Naive thymus-derived CD4-positive, alpha-beta T cell (primary cell): ENCODE measurements at regions not wholly inside any gene's neighbourhood (a gene's known extent, or its start where the extent isn't known, plus 50 kb on each side); places are given as distances from the start of the nearest gene placed in this dataset.
A peak's percentile ranks its signal among the peaks of the same experiment; 100 is the strongest.
"Not testable (repeated sequence)": the region's sequence is repeated elsewhere in the genome, so short reads cannot be mapped to it uniquely, and the experiment has no call there.

ENCODE experiments used
- ATAC-seq: fragments of 150-1000 bp; cut with Tn5 transposase; 2 replicates; pipeline ENCODE4 v1.10.0; 2021; ENCODE audit warnings: mild to moderate bottlenecking, moderate library complexity
- CTCF ChIA-PET: fragments of 350-600 bp; sonication (Branson Sonifier 250); formaldehyde crosslinking; loops from one replicate; lab custom pipeline; 2021; ENCODE audit warnings: antibody characterized with exemption; lab: Charles Lee
- POLR2A ChIA-PET: fragments of 350-600 bp; sonication (Branson Sonifier 250); formaldehyde crosslinking; loops from one replicate; lab custom pipeline; 2021; ENCODE audit warnings: antibody characterized with exemption, inconsistent platforms; lab: Charles Lee
- DNase-seq, 9 donors: peaks; one replicate each; pipeline versions ENCODE4 v3.0.0 to v3.0.0-alpha.2; 2020 to 2022; ENCODE audit warnings: mixed read lengths in 1 of 9
- H3K27ac ChIP-seq: one replicate; pipeline ENCODE4 v1.7.0; 2013; ENCODE audit warnings: mild to moderate bottlenecking, low read depth, low read length, moderate library complexity
- H3K27me3 ChIP-seq, 2 donors: one replicate each; pipeline ENCODE4 v1.7.0; 2013; ENCODE audit warnings: low read length in 2 of 2, mild to moderate bottlenecking in 2 of 2, moderate library complexity in 2 of 2; ENCODE audit not compliant: control insufficient read depth in 2 of 2, insufficient read depth in 2 of 2
- H3K36me3 ChIP-seq, 3 experiments: 1 replicate in 2 of 3; 2 replicates in 1 of 3; pipeline ENCODE4 v1.7.0; 2013; ENCODE audit warnings: low read length in 3 of 3, mild to moderate bottlenecking in 3 of 3, moderate library complexity in 1 of 3; ENCODE audit not compliant: insufficient read depth in 3 of 3, control insufficient read depth in 2 of 3
- H3K4me1 ChIP-seq, 2 donors: one replicate each; pipeline ENCODE4 v1.7.0; 2013; ENCODE audit warnings: low read length in 2 of 2, mild to moderate bottlenecking in 2 of 2, moderate library complexity in 1 of 2; ENCODE audit not compliant: control insufficient read depth in 2 of 2, insufficient read depth in 2 of 2
- H3K4me3 ChIP-seq: 2 replicates; pipeline ENCODE4 v1.7.0; 2013; ENCODE audit warnings: mild to moderate bottlenecking, low read length
- H3K9me3 ChIP-seq, 3 experiments: 1 replicate in 2 of 3; 2 replicates in 1 of 3; pipeline ENCODE4 v1.7.0; 2013; ENCODE audit warnings: low read length in 3 of 3; ENCODE audit not compliant: control insufficient read depth in 2 of 3
- H3K27ac Mint-ChIP-seq, 9 donors: one replicate each; pipeline ENCODE4 v1.8.0; 2020 to 2022; ENCODE audit warnings: mixed read lengths in 9 of 9, mild to moderate bottlenecking in 8 of 9, moderate library complexity in 5 of 9, inconsistent platforms in 2 of 9
- H3K27me3 Mint-ChIP-seq, 5 donors: one replicate each; pipeline ENCODE4 v1.8.0; 2021 to 2022; ENCODE audit warnings: mixed read lengths in 5 of 5, mild to moderate bottlenecking in 1 of 5
- H3K36me3 Mint-ChIP-seq, 5 donors: one replicate each; pipeline ENCODE4 v1.8.0; 2020 to 2022; ENCODE audit warnings: mixed read lengths in 5 of 5, mild to moderate bottlenecking in 3 of 5, inconsistent platforms in 1 of 5
- H3K4me1 Mint-ChIP-seq, 7 donors: one replicate each; pipeline ENCODE4 v1.8.0; 2020 to 2022; ENCODE audit warnings: mixed read lengths in 7 of 7, mild to moderate bottlenecking in 3 of 7, inconsistent platforms in 1 of 7
- H3K4me3 Mint-ChIP-seq, 10 donors: one replicate each; pipeline ENCODE4 v1.8.0; 2020 to 2022; ENCODE audit warnings: mild to moderate bottlenecking in 10 of 10, mixed read lengths in 10 of 10, moderate library complexity in 6 of 10, inconsistent platforms in 2 of 10
- H3K9me3 Mint-ChIP-seq, 11 donors: one replicate each; pipeline ENCODE4 v1.8.0; 2020 to 2022; ENCODE audit warnings: mixed read lengths in 11 of 11, mild to moderate bottlenecking in 4 of 11, inconsistent platforms in 1 of 11, moderate library complexity in 1 of 11
- intact Hi-C, 2 donors: fragments of 100-400 bp; cut with micrococcal nuclease; formaldehyde crosslinking; loops; one replicate each; pipeline ENCODE4 v1.15.1; 2023

GRCh38 chr12:3379079-3379478, 111.9 kb upstream of the PRMT8 start:
- intact Hi-C loops: no loop called here
- Mint-ChIP-seq H3K4me1 (no peaks in the 10 kb centered on the region), H3K27ac (no peak overlapping the region), H3K4me3 (no peak overlapping the region), H3K27me3 (peaks cover 13 to 43% (median 31%) of the 10 kb centered on the region in 5 donors), H3K9me3 (peaks cover 0 to 3% (median 0%) of the 10 kb centered on the region in 11 donors), H3K36me3 (no peaks in the 10 kb centered on the region)
- no peaks in the 10 kb centered on the region for H3K4me1 ChIP-seq
- H3K36me3 ChIP-seq: no peaks in the 10 kb centered on the region
- no peaks in the 10 kb centered on the region for H3K27me3 ChIP-seq
- POLR2A ChIA-PET: no interaction called here
- no peak overlapping the region for H3K27ac ChIP-seq
- ATAC-seq (no peak), DNase-seq (no peak)
- CTCF ChIA-PET: no interaction called here
- no peaks in the 10 kb centered on the region for H3K9me3 ChIP-seq
- no peak overlapping the region for H3K4me3 ChIP-seq

DNA sequence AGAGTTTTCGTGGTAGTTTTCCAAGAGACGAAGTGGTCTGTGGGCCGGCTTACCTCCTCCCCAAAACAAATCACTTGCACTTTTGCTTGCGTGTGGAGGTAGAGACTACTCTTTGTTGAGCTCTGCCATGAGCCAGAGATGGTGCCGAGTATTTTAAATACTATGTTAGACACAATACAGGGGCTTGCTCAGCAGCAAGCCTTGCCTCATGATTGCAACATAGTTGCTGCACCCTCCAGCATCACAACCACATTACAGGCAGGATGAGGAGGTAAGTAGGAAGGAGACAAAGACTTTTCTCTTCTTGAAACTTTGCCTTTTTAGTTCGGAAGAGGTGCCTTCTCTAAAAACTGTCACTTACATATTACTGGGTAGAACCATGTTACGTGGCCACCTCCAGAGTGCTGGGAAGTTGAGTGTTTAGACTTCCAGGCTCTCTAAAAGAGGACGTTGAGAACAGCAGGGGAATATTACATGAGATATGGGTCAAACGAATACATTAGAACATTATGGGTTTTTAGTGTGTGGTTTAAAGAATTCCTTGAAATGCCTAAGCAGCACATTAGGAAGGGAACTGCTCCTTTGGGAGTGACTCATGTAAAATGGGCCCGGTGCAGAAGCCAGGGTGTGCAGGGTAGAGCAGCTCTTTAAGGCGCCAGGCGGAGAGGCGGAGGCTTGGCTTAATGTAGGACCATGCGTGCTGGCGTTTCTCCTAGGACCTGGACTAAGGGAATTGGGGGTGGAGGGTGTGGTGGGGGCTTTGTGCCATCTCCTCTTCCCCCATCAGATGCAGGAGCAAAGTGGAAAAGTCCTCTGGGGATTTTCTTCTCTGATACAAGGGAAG, 110.6 kb upstream of the PRMT8 start:
- Mint-ChIP-seq H3K9me3 (peaks cover 0 to 3% (median 0%) of the 10 kb centered on the region in 11 donors), H3K36me3 (no peaks in the 10 kb centered on the region), H3K4me1 (no peaks in the 10 kb centered on the region), H3K4me3 (no peak overlapping the region), H3K27ac (no peak overlapping the region), H3K27me3 (peaks cover 13 to 43% (median 31%) of the 10 kb centered on the region in 5 donors)
- intact Hi-C loops: no loop called here
- ATAC-seq: no peak
- H3K27ac ChIP-seq: no peak overlapping the region
- no peak for DNase-seq
- ChIA-PET POLR2A (no interaction called here), CTCF (no interaction called here)
- H3K4me1 ChIP-seq: no peaks in the 10 kb centered on the region
- H3K9me3 ChIP-seq: no peaks in the 10 kb centered on the region
- H3K4me3 ChIP-seq: no peak overlapping the region
- H3K36me3 ChIP-seq: no peaks in the 10 kb centered on the region
- no peaks in the 10 kb centered on the region for H3K27me3 ChIP-seq

DNA sequence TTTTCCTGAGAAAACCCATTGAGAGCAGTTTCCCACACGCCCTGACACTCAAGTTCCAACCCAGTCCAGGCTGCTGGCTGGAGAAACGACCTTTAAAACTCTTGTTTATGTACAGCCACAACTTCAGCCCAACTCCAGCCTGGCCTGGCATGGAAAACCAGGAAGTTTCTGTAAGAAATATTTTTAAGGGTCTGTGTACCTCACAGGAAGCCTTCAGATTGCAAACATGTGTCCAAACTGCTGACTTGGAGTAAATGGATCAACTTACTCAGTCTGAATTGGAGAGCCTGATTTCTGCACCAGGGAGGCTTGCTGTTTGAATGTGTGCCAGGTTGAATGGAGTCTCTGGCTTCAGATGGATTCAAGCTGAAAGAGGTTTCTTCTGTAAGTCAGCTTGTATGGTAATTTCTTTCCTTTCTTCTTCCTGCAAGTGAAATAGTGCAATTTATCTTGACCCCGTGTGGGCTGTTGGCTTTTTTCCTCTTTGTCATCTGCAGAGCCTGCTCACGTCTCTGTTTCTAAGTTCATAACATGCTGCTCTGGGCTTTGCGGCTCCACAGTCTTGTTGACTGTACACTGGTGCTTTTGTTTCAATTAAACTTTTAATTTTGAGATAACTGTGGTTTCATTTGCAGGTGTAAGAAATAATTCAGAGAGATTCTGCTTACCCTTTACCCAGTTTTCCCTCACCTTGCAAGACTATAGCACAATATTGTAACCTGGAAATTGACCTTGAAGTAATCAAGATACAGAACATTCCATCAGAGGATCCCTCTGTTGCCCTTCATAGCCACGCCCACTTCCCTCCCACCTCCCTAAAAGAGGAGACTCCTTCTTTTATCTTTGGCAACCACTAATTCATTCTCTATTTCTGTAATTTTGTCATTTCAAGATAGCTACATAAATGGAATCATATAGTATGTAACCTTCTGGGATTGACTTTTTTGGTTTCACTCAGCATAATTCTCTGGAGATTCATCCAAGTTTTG, 109.7 kb upstream of the PRMT8 start:
- Histone ChIP-seq H3K27ac (no peak overlapping the region), H3K27me3 (no peaks in the 10 kb centered on the region), H3K4me1 (no peaks in the 10 kb centered on the region), H3K4me3 (no peak overlapping the region), H3K36me3 (no peaks in the 10 kb centered on the region), H3K9me3 (no peaks in the 10 kb centered on the region)
- ChIA-PET POLR2A (no interaction called here), CTCF (no interaction called here)
- no peak overlapping the region for H3K27ac Mint-ChIP-seq
- intact Hi-C loops: no loop called here
- no peak overlapping the region for H3K4me3 Mint-ChIP-seq
- H3K36me3 Mint-ChIP-seq: no peaks in the 10 kb centered on the region
- ATAC-seq: no peak
- peaks cover 18 to 48% (median 39%) of the 10 kb centered on the region in 5 donors for H3K27me3 Mint-ChIP-seq
- no peaks in the 10 kb centered on the region for H3K4me1 Mint-ChIP-seq
- DNase-seq: no peak
- peaks cover 0 to 3% (median 0%) of the 10 kb centered on the region in 11 donors for H3K9me3 Mint-ChIP-seq

GRCh38 chr12:3389986-3390385, 101.0 kb upstream of the PRMT8 start:
- H3K27ac ChIP-seq: no peak overlapping the region
- POLR2A ChIA-PET: no interaction called here
- no peaks in the 10 kb centered on the region for H3K4me1 ChIP-seq
- H3K27me3 ChIP-seq: no peaks in the 10 kb centered on the region
- H3K9me3 ChIP-seq: no peaks in the 10 kb centered on the region
- no peak overlapping the region for H3K4me3 ChIP-seq
- H3K4me1 Mint-ChIP-seq: peaks cover 0 to 1% (median 0%) of the 10 kb centered on the region in 7 donors
- DNase-seq (no peak), ATAC-seq (no peak)
- peaks cover 0 to 40% (median 32%) of the 10 kb centered on the region in 5 donors for H3K27me3 Mint-ChIP-seq
- intact Hi-C loops: no loop called here
- H3K9me3 Mint-ChIP-seq: peaks cover 0 to 6% (median 4%) of the 10 kb centered on the region in 11 donors
- H3K27ac Mint-ChIP-seq: no peak overlapping the region
- H3K4me3 Mint-ChIP-seq: no peak overlapping the region
- no peaks in the 10 kb centered on the region for H3K36me3 ChIP-seq
- no peaks in the 10 kb centered on the region for H3K36me3 Mint-ChIP-seq
- CTCF ChIA-PET: no interaction called here

DNA sequence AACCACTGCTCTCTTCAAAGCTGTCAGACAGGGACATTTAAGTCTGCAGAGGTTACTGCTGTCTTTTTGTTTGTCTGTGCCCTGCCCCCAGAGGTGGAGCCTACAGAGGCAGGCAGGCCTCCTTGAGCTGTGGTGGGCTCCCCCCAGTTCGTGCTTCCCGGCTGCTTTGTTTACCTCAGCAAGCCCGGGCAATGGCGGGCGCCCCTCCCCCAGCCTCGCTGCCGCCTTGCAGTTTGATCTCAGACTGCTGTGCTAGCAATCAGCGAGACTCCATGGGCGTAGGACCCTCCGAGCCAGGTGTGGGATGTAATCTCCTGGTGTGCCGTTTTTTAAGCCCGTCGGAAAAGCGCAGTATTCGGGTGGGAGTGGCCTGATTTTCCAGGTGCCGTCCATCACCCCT, 93.4 kb upstream of the PRMT8 start:
- H3K27me3 ChIP-seq, H3K27ac ChIP-seq, POLR2A ChIA-PET, H3K4me1 ChIP-seq, CTCF ChIA-PET, ATAC-seq, H3K36me3 Mint-ChIP-seq, H3K27ac Mint-ChIP-seq, intact Hi-C loops, H3K9me3 ChIP-seq, H3K4me3 Mint-ChIP-seq, H3K4me1 Mint-ChIP-seq, DNase-seq, H3K36me3 ChIP-seq, H3K4me3 ChIP-seq: not testable (repeated sequence)
- Mint-ChIP-seq H3K27me3 (peaks cover 16 to 33% (median 28%) of the 10 kb centered on the region in 5 donors), H3K9me3 (peaks cover 0 to 16% (median 3%) of the 10 kb centered on the region in 11 donors)

- peaks cover 16 to 33% (median 28%) of the 10 kb centered on the region in 5 donors for H3K27me3 Mint-ChIP-seq
- POLR2A ChIA-PET: no interaction called here
- Histone ChIP-seq H3K27me3 (no peaks in the 10 kb centered on the region), H3K9me3 (no peaks in the 10 kb centered on the region), H3K4me3 (no peak overlapping the region), H3K27ac (no peak overlapping the region), H3K4me1 (no peaks in the 10 kb centered on the region), H3K36me3 (no peaks in the 10 kb centered on the region)
- intact Hi-C loops: no loop called here
- CTCF ChIA-PET: no interaction called here
- H3K4me3 Mint-ChIP-seq: no peak overlapping the region
- ATAC-seq: no peak
- H3K36me3 Mint-ChIP-seq: no peaks in the 10 kb centered on the region
- peaks cover 0 to 23% (median 4%) of the 10 kb centered on the region in 11 donors for H3K9me3 Mint-ChIP-seq
- no peaks in the 10 kb centered on the region for H3K4me1 Mint-ChIP-seq
- no peak for DNase-seq
- H3K27ac Mint-ChIP-seq: peak overlapping the region in 1 of 9 donors; percentile 13
Measured at GRCh38 chr12:3398196-3398789, 92.7 kb upstream of the PRMT8 start.
